Karpas-422 (cell line): ENCODE measurements at regions not wholly inside any gene's neighbourhood (a gene's known extent, or its start where the extent isn't known, plus 50 kb on each side); places are given as distances from the start of the nearest gene placed in this dataset.
"Not testable (repeated sequence)": the region's sequence is repeated elsewhere in the genome, so short reads cannot be mapped to it uniquely, and the experiment has no call there.

ENCODE experiments used
- DNase-seq: peaks from one replicate; pipeline ENCODE4 v3.0.0-alpha.2; 2015
- H2AFZ ChIP-seq: fragments of 200-600 bp; sonication (generic); 2 replicates; pipeline ENCODE4 v1.6.1; 2014; ENCODE audit warnings: antibody characterized with exemption, low read length, mixed read lengths
- H3K27ac ChIP-seq: fragments of 200-600 bp; sonication (generic); 2 replicates; pipeline ENCODE4 v1.5.1; 2014; ENCODE audit warnings: mild to moderate bottlenecking, low read length, moderate library complexity
- H3K27me3 ChIP-seq: fragments of 200-600 bp; sonication (generic); 2 replicates; pipeline ENCODE4 v1.6.1; 2014; ENCODE audit warnings: low read length, mixed read lengths
- H3K36me3 ChIP-seq: fragments of 200-600 bp; sonication (generic); 2 replicates; pipeline ENCODE4 v1.6.1; 2014; ENCODE audit warnings: low read length, mixed read lengths; ENCODE audit not compliant: insufficient read depth
- H3K4me1 ChIP-seq: fragments of 200-600 bp; sonication (generic); 2 replicates; pipeline ENCODE4 v1.6.1; 2014; ENCODE audit warnings: mild to moderate bottlenecking, low read length, mixed read lengths
- H3K4me2 ChIP-seq: fragments of 200-600 bp; sonication (generic); 2 replicates; pipeline ENCODE4 v1.6.1; 2014; ENCODE audit warnings: low read length, low read depth, mild to moderate bottlenecking; ENCODE audit not compliant: poor library complexity, severe bottlenecking
- H3K4me3 ChIP-seq: fragments of 200-600 bp; sonication (generic); 2 replicates; pipeline ENCODE4 v1.5.1; 2014; ENCODE audit warnings: mild to moderate bottlenecking, antibody characterized with exemption, low read length, mixed read lengths
- H3K79me2 ChIP-seq: fragments of 200-600 bp; sonication (generic); 2 replicates; pipeline ENCODE4 v1.6.1; 2014; ENCODE audit warnings: mild to moderate bottlenecking, low read length, mixed read lengths
- H3K9ac ChIP-seq: fragments of 200-600 bp; sonication (generic); 2 replicates; pipeline ENCODE4 v1.6.0; 2014; ENCODE audit warnings: low read length
- H3K9me2 ChIP-seq: fragments of 200-600 bp; sonication (generic), shearing (Covaris generic); replicated peaks from 2 replicates; pipeline ENCODE4 v1.6.0; 2014; ENCODE audit warnings: mild to moderate bottlenecking, low read length, moderate library complexity; ENCODE audit not compliant: insufficient read depth
- H3K9me3 ChIP-seq: fragments of 300-700, 200-600 bp; sonication (generic); 2 replicates; pipeline ENCODE4 v1.6.1; 2014; ENCODE audit warnings: low read length, mixed read lengths
- H4K20me1 ChIP-seq: fragments of 200-600 bp; sonication (generic); 2 replicates; pipeline ENCODE4 v1.6.1; 2014; ENCODE audit warnings: mild to moderate bottlenecking, antibody characterized with exemption, low read length, low read depth; ENCODE audit not compliant: insufficient read depth

GRCh38 chr9:10890266-10890665 lies 277.5 kb upstream of the PTPRD start:
- not testable (repeated sequence) for H3K9me3 ChIP-seq, H2AFZ ChIP-seq, H3K9me2 ChIP-seq, DNase-seq, H3K4me3 ChIP-seq, H3K4me2 ChIP-seq, H4K20me1 ChIP-seq, H3K27ac ChIP-seq, H3K79me2 ChIP-seq, H3K9ac ChIP-seq, H3K4me1 ChIP-seq, H3K27me3 ChIP-seq, H3K36me3 ChIP-seq

- no peak overlapping the region for H2AFZ ChIP-seq
- no peaks in the 10 kb centered on the region for H3K36me3 ChIP-seq
- no peaks in the 10 kb centered on the region for H3K79me2 ChIP-seq
- no peak overlapping the region for H3K4me3 ChIP-seq
- peaks cover 11% of the 10 kb centered on the region for H3K9me3 ChIP-seq
- DNase-seq: no peak
- H3K4me1 ChIP-seq: no peaks in the 10 kb centered on the region
- H3K27me3 ChIP-seq: no peaks in the 10 kb centered on the region
- no peak overlapping the region for H3K4me2 ChIP-seq
- no peaks in the 10 kb centered on the region for H3K9me2 ChIP-seq
- H3K9ac ChIP-seq: no peak overlapping the region
- no peaks in the 10 kb centered on the region for H4K20me1 ChIP-seq
- no peak overlapping the region for H3K27ac ChIP-seq
Observed at GRCh38 chr9:10899509-10899908, 286.7 kb upstream of the PTPRD start.

- DNase-seq: no peak
- Histone ChIP-seq H3K4me3 (no peak overlapping the region), H3K27me3 (no peaks in the 10 kb centered on the region), H2AFZ (no peak overlapping the region), H3K9me2 (no peaks in the 10 kb centered on the region), H3K4me2 (no peak overlapping the region), H3K27ac (no peak overlapping the region), H4K20me1 (no peaks in the 10 kb centered on the region), H3K36me3 (no peaks in the 10 kb centered on the region), H3K79me2 (no peaks in the 10 kb centered on the region), H3K4me1 (no peaks in the 10 kb centered on the region), H3K9ac (no peak overlapping the region), H3K9me3 (peaks cover 9% of the 10 kb centered on the region)
Observed at GRCh38 chr9:10903969-10904368, 291.2 kb upstream of the PTPRD start.

DNA sequence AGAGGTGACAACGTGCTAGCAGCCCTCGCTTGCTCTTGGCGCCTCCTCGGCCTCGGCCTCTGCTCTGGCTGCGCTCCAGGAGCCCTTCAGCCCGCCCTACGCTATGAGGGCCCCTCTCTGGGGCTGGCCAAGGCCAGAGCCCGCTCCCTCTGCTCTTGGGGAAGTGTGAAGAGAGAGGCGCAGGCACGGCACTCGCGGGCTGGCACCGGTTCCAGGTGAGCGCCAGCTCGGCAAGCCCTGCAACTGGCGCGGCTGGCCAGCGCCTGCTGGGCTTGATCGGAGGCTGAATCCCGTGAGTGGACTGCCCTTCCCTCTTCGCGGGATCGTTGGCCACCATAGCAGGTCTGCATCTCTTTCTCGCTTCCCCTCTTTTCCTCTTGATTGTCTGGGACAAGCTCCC lies 298.0 kb upstream of the PTPRD start:
- Histone ChIP-seq H3K9me2 (no peaks in the 10 kb centered on the region), H3K36me3 (no peaks in the 10 kb centered on the region), H3K79me2 (no peaks in the 10 kb centered on the region), H3K4me3 (no peak overlapping the region), H3K27me3 (no peaks in the 10 kb centered on the region), H2AFZ (no peak overlapping the region), H3K9me3 (peaks cover 18% of the 10 kb centered on the region), H3K9ac (no peak overlapping the region), H3K4me1 (no peaks in the 10 kb centered on the region), H3K4me2 (no peak overlapping the region), H4K20me1 (no peaks in the 10 kb centered on the region), H3K27ac (no peak overlapping the region)
- DNase-seq: no peak

DNA sequence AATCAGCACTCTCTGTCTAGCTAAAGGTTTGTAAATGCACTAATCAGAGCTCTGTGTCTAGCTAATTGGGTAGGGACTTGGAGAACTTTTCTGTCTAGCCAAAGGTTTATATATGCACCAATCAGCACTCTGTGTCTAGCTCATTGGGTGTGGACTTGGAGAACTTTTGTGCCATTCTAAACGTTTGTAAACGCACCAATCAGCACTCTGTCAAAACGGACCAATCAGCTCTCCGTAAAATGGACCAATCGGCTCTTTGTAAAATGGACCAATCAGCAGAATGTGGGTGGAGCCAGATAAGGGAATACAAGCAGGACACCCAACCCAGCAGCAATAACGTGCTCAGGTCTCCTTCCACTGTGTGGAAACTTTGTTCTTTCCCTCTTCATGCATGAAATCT lies 298.6 kb upstream of the PTPRD start:
- Histone ChIP-seq H3K9ac (no peak overlapping the region), H3K27ac (no peak overlapping the region), H4K20me1 (no peaks in the 10 kb centered on the region), H3K27me3 (no peaks in the 10 kb centered on the region), H3K79me2 (no peaks in the 10 kb centered on the region), H2AFZ (no peak overlapping the region), H3K4me3 (no peak overlapping the region), H3K9me3 (peaks cover 20% of the 10 kb centered on the region), H3K4me2 (no peak overlapping the region), H3K4me1 (no peaks in the 10 kb centered on the region), H3K9me2 (no peaks in the 10 kb centered on the region), H3K36me3 (no peaks in the 10 kb centered on the region)
- DNase-seq: no peak

DNA sequence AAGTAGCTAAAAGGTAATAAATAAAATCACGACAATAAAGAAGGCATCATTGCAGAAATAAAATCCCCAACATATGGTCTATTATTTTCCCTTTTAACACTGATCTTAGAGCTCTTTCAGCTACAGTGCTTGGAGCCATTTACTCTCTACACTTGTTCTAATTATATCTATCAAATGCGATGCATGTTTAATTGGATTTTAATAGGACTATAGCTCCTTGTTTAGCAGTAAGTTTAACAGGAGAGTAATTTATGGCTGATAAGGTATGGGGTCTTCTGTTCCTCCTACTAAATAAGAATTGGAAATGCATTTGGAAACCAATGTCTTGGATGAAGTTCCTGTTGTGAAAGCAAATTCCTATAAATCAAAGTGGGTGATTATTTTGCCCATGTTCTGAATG lies 304.2 kb upstream of the PTPRD start:
- Histone ChIP-seq H3K9ac (no peak overlapping the region), H2AFZ (no peak overlapping the region), H3K4me1 (no peaks in the 10 kb centered on the region), H3K79me2 (no peaks in the 10 kb centered on the region), H3K9me3 (peaks cover 7% of the 10 kb centered on the region; the same call in 1 of the 2 replicates), H3K9me2 (no peaks in the 10 kb centered on the region), H3K4me2 (no peak overlapping the region), H3K4me3 (no peak overlapping the region), H3K27ac (no peak overlapping the region), H4K20me1 (no peaks in the 10 kb centered on the region), H3K27me3 (no peaks in the 10 kb centered on the region), H3K36me3 (no peaks in the 10 kb centered on the region)
- no peak for DNase-seq

DNA sequence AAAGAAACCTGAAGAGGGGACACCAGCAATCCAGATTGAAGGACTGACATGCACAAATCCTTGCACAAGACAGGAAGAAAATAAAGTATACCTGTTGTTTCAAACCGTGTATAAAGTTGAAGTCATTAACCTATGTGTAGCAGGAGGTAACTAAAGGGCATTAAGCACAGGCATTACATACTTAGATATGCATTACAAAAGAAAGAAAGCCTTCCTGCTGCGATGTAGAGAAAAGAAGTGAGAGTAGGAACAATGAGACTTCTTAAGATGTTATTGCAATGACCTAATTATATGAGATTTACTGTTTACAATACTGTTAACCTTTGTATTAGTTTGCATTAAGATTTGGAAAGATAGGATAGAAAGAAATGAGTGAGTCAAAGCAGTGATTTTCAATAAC lies 308.9 kb upstream of the PTPRD start:
- no peaks in the 10 kb centered on the region for H3K4me1 ChIP-seq
- H3K27ac ChIP-seq: no peak overlapping the region
- no peaks in the 10 kb centered on the region for H3K9me2 ChIP-seq
- H3K27me3 ChIP-seq: no peaks in the 10 kb centered on the region
- H3K4me3 ChIP-seq: no peak overlapping the region
- no peaks in the 10 kb centered on the region for H3K36me3 ChIP-seq
- H3K4me2 ChIP-seq: no peak overlapping the region
- H4K20me1 ChIP-seq: no peaks in the 10 kb centered on the region
- H3K79me2 ChIP-seq: no peaks in the 10 kb centered on the region
- peaks cover 4% of the 10 kb centered on the region; the same call in 1 of the 2 replicates for H3K9me3 ChIP-seq
- no peak overlapping the region for H2AFZ ChIP-seq
- H3K9ac ChIP-seq: no peak overlapping the region
- no peak for DNase-seq

- no peak overlapping the region for H2AFZ ChIP-seq
- no peaks in the 10 kb centered on the region for H3K9me2 ChIP-seq
- no peaks in the 10 kb centered on the region for H3K27me3 ChIP-seq
- no peaks in the 10 kb centered on the region for H3K36me3 ChIP-seq
- peaks cover 7% of the 10 kb centered on the region for H3K9me3 ChIP-seq
- no peak overlapping the region for H3K27ac ChIP-seq
- H3K79me2 ChIP-seq: no peaks in the 10 kb centered on the region
- H4K20me1 ChIP-seq: no peaks in the 10 kb centered on the region
- DNase-seq: no peak
- H3K4me3 ChIP-seq: no peak overlapping the region
- no peak overlapping the region for H3K4me2 ChIP-seq
- no peak overlapping the region for H3K9ac ChIP-seq
- H3K4me1 ChIP-seq: no peaks in the 10 kb centered on the region
Observed at GRCh38 chr9:10925896-10926295, 313.1 kb upstream of the PTPRD start.

DNA sequence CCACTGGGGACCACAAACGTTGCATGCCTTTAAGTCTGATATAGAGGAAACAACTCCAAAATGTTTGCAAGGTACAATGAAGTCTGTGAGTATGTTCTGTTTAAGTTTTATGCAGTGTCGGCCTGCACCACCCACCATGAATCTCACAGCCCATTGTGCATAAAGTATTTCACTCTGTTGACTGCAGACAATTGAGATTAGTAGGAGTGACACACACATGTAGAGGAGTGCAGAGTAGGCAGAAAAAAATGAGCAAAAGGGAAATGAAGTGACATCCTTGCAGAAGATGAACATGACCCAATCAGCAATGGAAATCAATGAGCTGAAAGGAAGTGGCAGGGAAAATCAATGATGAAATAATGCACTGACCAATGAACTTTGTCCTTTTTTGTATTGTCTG lies 315.6 kb upstream of the PTPRD start:
- H2AFZ ChIP-seq: no peak overlapping the region
- peaks cover 15% of the 10 kb centered on the region for H3K9me3 ChIP-seq
- H3K4me1 ChIP-seq: no peaks in the 10 kb centered on the region
- H4K20me1 ChIP-seq: no peaks in the 10 kb centered on the region
- DNase-seq: no peak
- H3K79me2 ChIP-seq: no peaks in the 10 kb centered on the region
- H3K9ac ChIP-seq: no peak overlapping the region
- no peaks in the 10 kb centered on the region for H3K27me3 ChIP-seq
- H3K9me2 ChIP-seq: no peaks in the 10 kb centered on the region
- H3K27ac ChIP-seq: no peak overlapping the region
- H3K4me3 ChIP-seq: no peak overlapping the region
- H3K36me3 ChIP-seq: no peaks in the 10 kb centered on the region
- H3K4me2 ChIP-seq: no peak overlapping the region
